GM23248 (cell line): ENCODE measurements at regions not wholly inside any gene's neighbourhood (a gene's known extent, or its start where the extent isn't known, plus 50 kb on each side); places are given as distances from the start of the nearest gene placed in this dataset.

Source experiments
- DNase-seq: peaks from one replicate; pipeline ENCODE4 v3.0.0-alpha.2; 2015
- H2AFZ ChIP-seq: fragments of 200-600 bp; sonication (generic); 2 replicates; pipeline ENCODE4 v1.6.1; 2016; ENCODE audit warnings: antibody characterized with exemption
- H3F3A ChIP-seq: fragments of 200-600 bp; sonication (generic); 2 replicates; pipeline ENCODE4 v1.6.1; 2016; ENCODE audit warnings: mild to moderate bottlenecking, antibody characterized with exemption, mixed run types; ENCODE audit not compliant: insufficient read depth
- H3K27ac ChIP-seq: fragments of 200-600 bp; sonication (generic); 2 replicates; pipeline ENCODE4 v1.5.1; 2016; ENCODE audit warnings: mild to moderate bottlenecking
- H3K27me3 ChIP-seq: fragments of 200-600 bp; sonication (generic); replicated peaks from 2 replicates; pipeline ENCODE4 v1.6.1; 2016; ENCODE audit warnings: mild to moderate bottlenecking; ENCODE audit not compliant: insufficient read depth
- H3K36me3 ChIP-seq: fragments of 200-600 bp; sonication (generic); 2 replicates; pipeline ENCODE4 v1.6.1; 2016; ENCODE audit warnings: low read depth, mild to moderate bottlenecking
- H3K4me1 ChIP-seq: fragments of 200-600 bp; sonication (generic); 2 replicates; pipeline ENCODE4 v1.6.1; 2016; ENCODE audit warnings: mild to moderate bottlenecking; ENCODE audit not compliant: insufficient read depth
- H3K4me2 ChIP-seq: fragments of 200-600 bp; sonication (generic); one replicate; pipeline ENCODE4 v1.6.1; 2016; ENCODE audit warnings: mild to moderate bottlenecking; ENCODE audit not compliant: unreplicated experiment
- H3K4me3 ChIP-seq: fragments of 200-600 bp; sonication (generic); 2 replicates; pipeline ENCODE4 v1.5.1; 2016; ENCODE audit warnings: mild to moderate bottlenecking
- H3K79me2 ChIP-seq: fragments of 200-600 bp; sonication (generic); 2 replicates; pipeline ENCODE4 v1.6.1; 2016; ENCODE audit warnings: mild to moderate bottlenecking; ENCODE audit not compliant: insufficient read depth
- H3K9ac ChIP-seq: fragments of 200-600 bp; sonication (generic); 2 replicates; pipeline ENCODE4 v1.6.1; 2016; ENCODE audit warnings: mild to moderate bottlenecking
- H3K9me2 ChIP-seq: fragments of 200-600 bp; sonication (generic); 2 replicates; pipeline ENCODE4 v1.6.1; 2016; ENCODE audit warnings: mixed run types, mild to moderate bottlenecking, moderate library complexity; ENCODE audit not compliant: insufficient read depth
- H3K9me3 ChIP-seq: fragments of 200-600 bp; sonication (generic); one replicate; pipeline ENCODE4 v1.6.1; 2017; ENCODE audit warnings: low read depth
- H4K20me1 ChIP-seq: fragments of 200-600 bp; sonication (generic); 2 replicates; pipeline ENCODE4 v1.6.0; 2016; ENCODE audit not compliant: insufficient read depth
- EZH2 ChIP-seq: fragments of 200-600 bp; sonication (generic); IDR thresholded peaks from 2 replicates; pipeline ENCODE4 v1.6.1; 2018; ENCODE audit warnings: antibody characterized with exemption, mild to moderate bottlenecking; ENCODE audit not compliant: insufficient read depth, poor library complexity, severe bottlenecking
- EZH2phosphoT487 ChIP-seq: fragments of 200-600 bp; sonication (generic); IDR thresholded peaks from 2 replicates; pipeline ENCODE4 v1.6.1; 2018; ENCODE audit warnings: antibody characterized with exemption, moderate library complexity, mild to moderate bottlenecking, low read depth; ENCODE audit not compliant: insufficient read depth
- WGBS, 2 experiments: methylation state at CpG; one replicate each; pipeline ENCODE4 v1.1.6; 2015 to 2017; ENCODE audit warnings: low lambda C conversion rate in 2 of 2, low coverage in 1 of 2; ENCODE audit errors: missing lambda C conversion rate in 2 of 2; 5-methylcytosine and 5-hydroxymethylcytosine counted together
- in situ Hi-C: fragments of 300-500 bp; cut with MboI; formaldehyde crosslinking; loops from 2 replicates; pipeline ENCODE4 v1.15.0; 2020

GRCh38 chr16:51763072-51763661 lies 612.1 kb upstream of the SALL1 start:
- H3K9ac ChIP-seq = no peak overlapping the region
- DNase-seq = no peak
- no peak overlapping the region for H2AFZ ChIP-seq
- H3K4me1 ChIP-seq = no peaks in the 10 kb centered on the region
- in situ Hi-C loops = no loop called here
- no peaks in the 10 kb centered on the region for H3K9me3 ChIP-seq
- TF ChIP-seq EZH2 = no peak
- TF ChIP-seq EZH2phosphoT487 = no peak
- no peaks in the 10 kb centered on the region for H3K79me2 ChIP-seq
- no peak overlapping the region for H3K4me2 ChIP-seq
- no peak overlapping the region for H3K27ac ChIP-seq
- WGBS, 2 experiments = 75 to 77% methylated on average over 5 to 6 of the region's 6 CpGs
- H3F3A ChIP-seq = no peaks in the 10 kb centered on the region
- no peaks in the 10 kb centered on the region for H3K36me3 ChIP-seq
- H3K4me3 ChIP-seq = no peak overlapping the region
- no peaks in the 10 kb centered on the region for H4K20me1 ChIP-seq
- no peaks in the 10 kb centered on the region for H3K9me2 ChIP-seq
- H3K27me3 ChIP-seq = peaks cover 18% of the 10 kb centered on the region

GRCh38 chr16:51762081-51762996 lies 611.3 kb upstream of the SALL1 start:
- Histone ChIP-seq H3K9me2 (no peaks in the 10 kb centered on the region), H3K9me3 (no peaks in the 10 kb centered on the region), H3K27ac (no peak overlapping the region), H2AFZ (peak overlapping the region; percentile 62; the same call in 1 of the 2 replicates), H4K20me1 (no peaks in the 10 kb centered on the region), H3F3A (no peaks in the 10 kb centered on the region), H3K9ac (no peak overlapping the region), H3K4me1 (no peaks in the 10 kb centered on the region), H3K27me3 (peaks cover 10% of the 10 kb centered on the region; the same call in 1 of the 2 replicates), H3K79me2 (no peaks in the 10 kb centered on the region), H3K36me3 (no peaks in the 10 kb centered on the region), H3K4me3 (peak overlapping the region; percentile 46; the same call in 1 of the 2 replicates), H3K4me2 (peak overlapping the region; percentile 39)
- 26 to 28% methylated on average over 30 of the region's 30 CpGs for WGBS, 2 experiments
- TF ChIP-seq EZH2phosphoT487 (no peak), EZH2 (no peak)
- DNase-seq = peak; percentile 89
- in situ Hi-C loops = no loop called here

DNA sequence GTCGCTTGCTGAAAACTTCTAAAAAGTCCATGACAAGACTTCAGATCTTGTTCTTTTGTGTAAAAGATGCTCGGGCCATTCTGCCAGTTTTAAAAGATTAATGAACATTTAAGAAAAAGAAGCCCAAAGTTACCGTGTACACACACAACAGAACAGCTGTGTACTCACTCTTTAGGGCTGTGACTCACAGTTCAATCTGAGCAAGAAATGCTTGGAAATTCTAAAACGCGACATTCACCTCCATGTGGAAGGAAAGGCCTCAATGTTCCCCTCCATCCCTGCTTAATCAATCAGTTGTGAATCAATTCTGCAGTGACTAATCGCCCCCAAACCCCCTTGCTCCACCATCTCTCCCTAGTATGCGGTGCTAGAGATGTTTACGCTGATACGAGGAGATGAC lies 609.9 kb upstream of the SALL1 start:
- no peaks in the 10 kb centered on the region for H3K79me2 ChIP-seq
- H3K9ac ChIP-seq = no peak overlapping the region
- no peaks in the 10 kb centered on the region for H3F3A ChIP-seq
- H3K27ac ChIP-seq = no peak overlapping the region
- H3K9me2 ChIP-seq = no peaks in the 10 kb centered on the region
- H3K4me2 ChIP-seq = no peak overlapping the region
- in situ Hi-C loops = no loop called here
- no peaks in the 10 kb centered on the region for H3K9me3 ChIP-seq
- H4K20me1 ChIP-seq = no peaks in the 10 kb centered on the region
- no peak overlapping the region for H2AFZ ChIP-seq
- no peaks in the 10 kb centered on the region for H3K4me1 ChIP-seq
- no peaks in the 10 kb centered on the region for H3K27me3 ChIP-seq
- DNase-seq = no peak
- 90 to 94% methylated on average over 9 of the region's 9 CpGs for WGBS, 2 experiments
- H3K36me3 ChIP-seq = no peaks in the 10 kb centered on the region
- TF ChIP-seq EZH2phosphoT487 (no peak), EZH2 (no peak)
- H3K4me3 ChIP-seq = no peak overlapping the region

GRCh38 chr16:51759999-51760398 lies 608.9 kb upstream of the SALL1 start:
- 79 to 97% methylated on average over 5 of the region's 5 CpGs for WGBS, 2 experiments
- TF ChIP-seq EZH2phosphoT487 = no peak
- no peak overlapping the region for H3K27ac ChIP-seq
- H3K79me2 ChIP-seq = no peaks in the 10 kb centered on the region
- no peaks in the 10 kb centered on the region for H3K9me2 ChIP-seq
- no peaks in the 10 kb centered on the region for H3K4me1 ChIP-seq
- DNase-seq = no peak
- H3K36me3 ChIP-seq = no peaks in the 10 kb centered on the region
- no peak overlapping the region for H3K9ac ChIP-seq
- H3K27me3 ChIP-seq = no peaks in the 10 kb centered on the region
- no peaks in the 10 kb centered on the region for H3K9me3 ChIP-seq
- no peak overlapping the region for H3K4me2 ChIP-seq
- in situ Hi-C loops = no loop called here
- no peak overlapping the region for H3K4me3 ChIP-seq
- H3F3A ChIP-seq = no peaks in the 10 kb centered on the region
- no peaks in the 10 kb centered on the region for H4K20me1 ChIP-seq
- no peak overlapping the region for H2AFZ ChIP-seq
